HK-2 (cell line): ENCODE measurements at regions not wholly inside any gene's neighbourhood (a gene's known extent, or its start where the extent isn't known, plus 50 kb on each side); places are given as distances from the start of the nearest gene placed in this dataset.

Experiments used
- DNase-seq: peaks from one replicate; pipeline ENCODE4 v3.0.0-alpha.2; 2018; ENCODE audit not compliant: unreplicated experiment

- DNase-seq: no peak
These were observed 115.8 kb upstream of the SIX3 start for GRCh38 chr2:44825702-44826101.

GRCh38 chr2:44826601-44827000 lies 114.9 kb upstream of the SIX3 start:
- no peak for DNase-seq

GRCh38 chr2:44829771-44830170 lies 111.7 kb upstream of the SIX3 start:
- DNase-seq: no peak

GRCh38 chr2:44833171-44834069 lies 108.1 kb upstream of the SIX3 start:
- peak; percentile 44 for DNase-seq

- no peak for DNase-seq
These were observed 106.8 kb upstream of the SIX3 start for GRCh38 chr2:44834656-44835055.

GRCh38 chr2:44836174-44836573 lies 105.3 kb upstream of the SIX3 start:
- peak; percentile 4 for DNase-seq

- DNase-seq: no peak
These were observed 104.6 kb upstream of the SIX3 start for GRCh38 chr2:44836916-44837315.

- DNase-seq: no peak
These were observed 103.2 kb upstream of the SIX3 start for GRCh38 chr2:44838116-44838790.

- no peak for DNase-seq
These were observed 102.1 kb upstream of the SIX3 start for GRCh38 chr2:44839370-44839769.

- DNase-seq: no peak
These were observed 101.6 kb upstream of the SIX3 start for GRCh38 chr2:44839771-44840502.

GRCh38 chr2:44840503-44840850 lies 101.0 kb upstream of the SIX3 start:
- DNase-seq: no peak

GRCh38 chr2:44843086-44843485 lies 98.4 kb upstream of the SIX3 start:
- no peak for DNase-seq

- DNase-seq: no peak
These were observed 97.7 kb upstream of the SIX3 start for GRCh38 chr2:44843641-44844310.

- DNase-seq: no peak
These were observed 96.7 kb upstream of the SIX3 start for GRCh38 chr2:44844651-44845270.

- no peak for DNase-seq
These were observed 93.5 kb upstream of the SIX3 start for GRCh38 chr2:44848026-44848425.

GRCh38 chr2:44850016-44850415 lies 91.5 kb upstream of the SIX3 start:
- DNase-seq: no peak

GRCh38 chr2:44851518-44851917 lies 90.0 kb upstream of the SIX3 start:
- DNase-seq: no peak

GRCh38 chr2:44852594-44852993 lies 88.9 kb upstream of the SIX3 start:
- no peak for DNase-seq

GRCh38 chr2:44859337-44859736 lies 82.2 kb upstream of the SIX3 start:
- no peak for DNase-seq

GRCh38 chr2:44866152-44866551 lies 75.3 kb upstream of the SIX3 start:
- DNase-seq: no peak

GRCh38 chr2:44869761-44870160 lies 71.7 kb upstream of the SIX3 start:
- DNase-seq: no peak

- no peak for DNase-seq
These were observed 64.1 kb upstream of the SIX3 start for GRCh38 chr2:44877417-44877816.
